Left colon (tissue), 2 donors: ENCODE measurements at regions not wholly inside any gene's neighbourhood (a gene's known extent, or its start where the extent isn't known, plus 50 kb on each side); places are given as distances from the start of the nearest gene placed in this dataset.
"Not testable (repeated sequence)": the region's sequence is repeated elsewhere in the genome, so short reads cannot be mapped to it uniquely, and the experiment has no call there.

Experiments used
- ATAC-seq: fragments of 200-7000 bp; cut with Tn5 transposase; one replicate; pipeline ENCODE4 v1.9.1; 2020; ENCODE audit warnings: mild to moderate bottlenecking, moderate library complexity
- DNase-seq, 2 donors: peaks; one replicate each; pipeline ENCODE4 v3.0.0-alpha.2; 2020
- intact Hi-C, 2 donors: fragments of 100-400 bp; cut with DNase I in 1 of 2; cut with micrococcal nuclease in 1 of 2; formaldehyde crosslinking; loops; one replicate each; pipeline versions ENCODE4 v1.11.2 to v1.14.0; 2022; cut with DNase I, micrococcal nuclease
- donor health status: DM: no; HTN: no; CAD: no.
- donor health status: DM: yes; HTN: yes; CAD: no.

DNA sequence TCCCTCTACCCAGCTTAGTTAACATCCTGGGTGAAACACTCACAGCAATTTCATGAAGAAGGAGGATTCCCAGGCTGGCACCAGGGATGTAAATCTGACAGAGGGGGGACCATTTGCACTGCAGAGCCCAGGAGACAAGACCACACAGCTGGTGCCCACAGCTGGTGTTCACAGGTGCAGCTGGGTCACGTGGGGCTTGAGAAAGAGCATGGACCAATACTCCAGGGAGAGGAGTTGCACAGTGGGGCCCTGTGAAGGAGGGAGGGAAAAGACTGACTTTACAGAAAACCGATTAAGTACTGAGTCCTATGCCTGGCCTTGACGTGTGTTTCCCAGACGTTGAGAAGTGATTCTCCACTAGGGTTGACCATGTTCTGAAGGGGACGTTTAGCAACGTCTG lies 1316.7 kb upstream of the TMEM132C start:
- ATAC-seq (no peak), DNase-seq (no peak)
- intact Hi-C loops = no loop called here

- ATAC-seq (no peak), DNase-seq (no peak)
- intact Hi-C loops = no loop called here
Observed at GRCh38 chr12:126952096-126953007, 1314.6 kb upstream of the TMEM132C start.

GRCh38 chr12:126953365-126953889 lies 1313.5 kb upstream of the TMEM132C start:
- ATAC-seq (no peak), DNase-seq (no peak)

GRCh38 chr12:126960221-126960620 lies 1306.7 kb upstream of the TMEM132C start:
- no peak for ATAC-seq
- intact Hi-C loops = no loop called here
- DNase-seq = no peak

More at GRCh38 chr12:126953365-126953889, 1313.5 kb upstream of the TMEM132C start:
- intact Hi-C loops = no loop called here

- ATAC-seq (no peak), DNase-seq (no peak)
- intact Hi-C loops = no loop called here
Observed at GRCh38 chr12:126960709-126961108, 1306.3 kb upstream of the TMEM132C start.

- intact Hi-C loops = no loop called here
- ATAC-seq = no peak
- DNase-seq = no peak
Observed at GRCh38 chr12:126963825-126964224, 1303.1 kb upstream of the TMEM132C start.

DNA sequence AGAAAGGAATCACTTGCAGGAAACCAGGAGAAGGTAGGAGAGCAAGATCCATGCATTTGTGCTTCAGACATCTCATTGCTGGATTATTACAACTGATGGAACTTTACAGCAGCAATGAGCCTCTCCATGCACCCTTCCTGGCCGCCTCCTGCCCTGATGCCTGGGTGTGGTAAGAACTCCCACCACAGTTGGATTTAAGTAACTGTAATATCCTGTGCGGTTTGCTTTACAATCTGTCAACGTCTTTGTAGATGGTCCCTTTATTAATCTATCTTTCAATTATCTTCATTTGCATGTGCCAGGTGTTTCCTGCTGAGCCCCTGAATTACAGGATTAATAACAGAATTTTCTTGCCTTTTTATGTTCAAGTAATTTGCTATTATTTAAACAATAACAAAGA lies 1300.5 kb upstream of the TMEM132C start:
- ATAC-seq (no peak), DNase-seq (no peak)
- intact Hi-C loops = no loop called here

- ATAC-seq (peak; percentile 85), DNase-seq (no peak)
- intact Hi-C loops = no loop called here
Observed at GRCh38 chr12:126967152-126967551, 1299.8 kb upstream of the TMEM132C start.

GRCh38 chr12:126974779-126975178 lies 1292.2 kb upstream of the TMEM132C start:
- intact Hi-C loops = no loop called here
- ATAC-seq = no peak
- no peak for DNase-seq

- intact Hi-C loops = no loop called here
- DNase-seq = no peak
- no peak for ATAC-seq
Observed at GRCh38 chr12:126976579-126976978, 1290.4 kb upstream of the TMEM132C start.

- intact Hi-C loops, DNase-seq, ATAC-seq: not testable (repeated sequence)
Observed at GRCh38 chr12:126979564-126979963, 1287.4 kb upstream of the TMEM132C start.

DNA sequence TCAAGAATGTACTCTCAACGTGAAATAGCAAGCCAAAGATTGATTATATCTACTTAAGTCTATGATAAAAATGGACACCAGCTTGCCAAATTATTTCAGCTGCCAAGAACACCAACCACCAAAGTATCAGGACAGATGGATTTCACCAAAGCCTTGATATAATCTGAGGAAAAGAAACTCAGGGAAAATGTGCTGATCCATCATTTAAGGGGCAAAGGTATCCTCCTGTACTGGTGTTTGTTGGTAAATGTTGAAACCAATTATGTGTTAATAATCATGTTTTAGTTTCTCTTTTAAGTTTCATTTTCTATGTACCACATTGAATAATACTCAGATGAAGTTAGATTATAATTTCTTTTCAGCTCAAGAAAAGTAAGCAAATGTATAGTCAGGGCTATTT lies 1284.3 kb upstream of the TMEM132C start:
- DNase-seq = no peak
- intact Hi-C loops = no loop called here
- no peak for ATAC-seq

GRCh38 chr12:126983735-126984134 lies 1283.2 kb upstream of the TMEM132C start:
- ATAC-seq, DNase-seq, intact Hi-C loops: not testable (repeated sequence)

DNA sequence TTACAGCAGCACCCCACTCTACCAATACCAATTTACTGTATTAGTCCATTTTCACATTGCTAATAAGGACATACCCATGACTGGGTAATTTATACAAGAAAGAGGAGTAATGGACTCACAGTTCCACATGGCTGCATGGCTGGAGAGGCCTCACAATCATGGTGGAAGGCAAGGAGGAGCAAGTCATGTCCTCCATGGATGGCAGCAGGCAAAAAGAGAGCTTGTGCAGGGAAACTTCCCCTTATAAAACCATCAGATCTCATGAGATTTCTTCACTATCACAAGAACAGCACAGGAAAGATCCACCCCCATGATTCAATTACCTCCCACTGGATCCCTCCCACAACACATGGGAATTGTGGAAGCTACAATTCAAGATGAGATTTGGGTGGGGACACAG lies 1281.3 kb upstream of the TMEM132C start:
- ATAC-seq, DNase-seq, intact Hi-C loops: not testable (repeated sequence)

- intact Hi-C loops = no loop called here
- ATAC-seq (no peak), DNase-seq (no peak)
Observed at GRCh38 chr12:126989532-126989931, 1277.4 kb upstream of the TMEM132C start.

- intact Hi-C loops = no loop called here
- ATAC-seq (no peak), DNase-seq (no peak)
Observed at GRCh38 chr12:126993898-126994297, 1273.1 kb upstream of the TMEM132C start.

- intact Hi-C loops = no loop called here
- ATAC-seq (peak; percentile 57), DNase-seq (no peak)
Observed at GRCh38 chr12:126994599-126994998, 1272.4 kb upstream of the TMEM132C start.

- DNase-seq (no peak), ATAC-seq (no peak)
- intact Hi-C loops = no loop called here
Observed at GRCh38 chr12:126998031-126998430, 1268.9 kb upstream of the TMEM132C start.

GRCh38 chr12:126998747-126999285 lies 1268.2 kb upstream of the TMEM132C start:
- intact Hi-C loops = no loop called here
- ATAC-seq = no peak
- DNase-seq = no peak

DNA sequence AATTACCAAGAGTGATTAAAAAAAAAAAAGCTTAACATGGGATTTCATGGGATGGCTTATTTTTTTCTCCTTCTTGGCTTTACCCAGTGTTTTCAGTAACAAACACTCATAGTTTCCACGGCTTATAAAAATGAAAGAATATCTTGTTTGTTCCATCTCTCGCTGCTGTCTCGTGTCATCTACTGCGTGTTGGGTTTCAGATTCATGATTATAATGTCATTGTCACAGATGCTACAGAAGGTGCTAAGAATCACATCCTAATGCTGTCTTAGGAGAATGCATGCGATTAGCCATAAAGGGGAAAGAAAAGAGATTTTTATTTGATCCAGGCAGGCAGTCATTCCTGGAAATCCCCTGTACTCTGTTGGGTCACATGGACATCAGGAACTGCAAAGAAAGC lies 1267.6 kb upstream of the TMEM132C start:
- no peak for DNase-seq
- no peak for ATAC-seq
- intact Hi-C loops = no loop called here
